Breast epithelium (tissue), 3 donors: ENCODE measurements at regions not wholly inside any gene's neighbourhood (a gene's known extent, or its start where the extent isn't known, plus 50 kb on each side); places are given as distances from the start of the nearest gene placed in this dataset.

Experiments
- POLR2A ChIP-seq: fragments of 450-650 bp; IDR thresholded peaks from one replicate; pipeline ENCODE4 v1.6.1; 2016; ENCODE audit warnings: antibody characterized with exemption, mild to moderate bottlenecking, moderate library complexity
- POLR2AphosphoS5 ChIP-seq, 3 donors: sonication (generic); formaldehyde crosslinking; IDR thresholded peaks; one replicate each; pipeline ENCODE4 v1.6.1; 2017; ENCODE audit warnings: antibody characterized with exemption in 3 of 3
- TF ChIP-seq, protein P1 (sequence below), 3 donors: fragments of 450-650 bp; IDR thresholded peaks; one replicate each; pipeline ENCODE4 v1.5.1; 2016 to 2017; ENCODE audit warnings: antibody characterized with exemption in 3 of 3, mild to moderate bottlenecking in 3 of 3, moderate library complexity in 3 of 3

GRCh38 chr2:120809151-120809550, 73.5 kb downstream of the GLI2 start:
- TF ChIP-seq, protein P1, sequence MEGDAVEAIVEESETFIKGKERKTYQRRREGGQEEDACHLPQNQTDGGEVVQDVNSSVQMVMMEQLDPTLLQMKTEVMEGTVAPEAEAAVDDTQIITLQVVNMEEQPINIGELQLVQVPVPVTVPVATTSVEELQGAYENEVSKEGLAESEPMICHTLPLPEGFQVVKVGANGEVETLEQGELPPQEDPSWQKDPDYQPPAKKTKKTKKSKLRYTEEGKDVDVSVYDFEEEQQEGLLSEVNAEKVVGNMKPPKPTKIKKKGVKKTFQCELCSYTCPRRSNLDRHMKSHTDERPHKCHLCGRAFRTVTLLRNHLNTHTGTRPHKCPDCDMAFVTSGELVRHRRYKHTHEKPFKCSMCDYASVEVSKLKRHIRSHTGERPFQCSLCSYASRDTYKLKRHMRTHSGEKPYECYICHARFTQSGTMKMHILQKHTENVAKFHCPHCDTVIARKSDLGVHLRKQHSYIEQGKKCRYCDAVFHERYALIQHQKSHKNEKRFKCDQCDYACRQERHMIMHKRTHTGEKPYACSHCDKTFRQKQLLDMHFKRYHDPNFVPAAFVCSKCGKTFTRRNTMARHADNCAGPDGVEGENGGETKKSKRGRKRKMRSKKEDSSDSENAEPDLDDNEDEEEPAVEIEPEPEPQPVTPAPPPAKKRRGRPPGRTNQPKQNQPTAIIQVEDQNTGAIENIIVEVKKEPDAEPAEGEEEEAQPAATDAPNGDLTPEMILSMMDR (IDR thresholded peaks at IDR 0.05) = no peak
- no peak for TF ChIP-seq POLR2A
- TF ChIP-seq POLR2AphosphoS5 (IDR thresholded peaks at IDR 0.05) = no peak
